Esophagus muscularis mucosa (tissue), 3 donors: ENCODE measurements at regions not wholly inside any gene's neighbourhood (a gene's known extent, or its start where the extent isn't known, plus 50 kb on each side); places are given as distances from the start of the nearest gene placed in this dataset.

Experiments
- POLR2AphosphoS5 ChIP-seq, 2 donors: sonication (generic); formaldehyde crosslinking; IDR thresholded peaks; one replicate each; pipeline ENCODE4 v1.6.1; 2017; ENCODE audit warnings: antibody characterized with exemption in 2 of 2
- TF ChIP-seq, protein P1 (sequence below), 3 experiments: fragments of 200-600 bp in 2 of 3; fragments of 450-650 bp in 1 of 3; sonication (generic) in 2 of 3; IDR thresholded peaks; one replicate each; pipeline ENCODE4 v1.5.1; 2017 to 2019; ENCODE audit warnings: antibody characterized with exemption in 3 of 3, mild to moderate bottlenecking in 2 of 3, moderate library complexity in 1 of 3

DNA sequence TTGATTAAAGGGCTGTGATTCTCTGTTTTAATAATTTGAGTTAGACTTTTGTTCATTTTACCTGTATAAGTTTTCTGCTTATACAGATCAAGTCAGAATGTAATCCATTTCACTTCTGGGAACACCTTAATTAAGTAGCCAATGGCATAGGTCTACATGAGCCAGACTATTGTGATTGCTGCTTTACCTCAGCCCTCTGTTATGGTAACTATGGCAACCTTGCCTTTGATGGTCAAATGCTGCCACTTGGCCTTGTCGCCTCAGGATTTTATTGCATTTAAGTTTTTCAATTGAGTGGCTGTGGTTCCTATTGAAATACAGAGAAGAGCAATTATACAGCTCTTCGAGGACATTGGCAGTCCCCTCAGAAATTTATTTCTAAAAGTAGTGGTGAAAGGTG, 64.3 kb upstream of the TMEM106B start:
- TF ChIP-seq POLR2AphosphoS5 (IDR thresholded peaks at IDR 0.05) = no peak
- TF ChIP-seq, protein P1, sequence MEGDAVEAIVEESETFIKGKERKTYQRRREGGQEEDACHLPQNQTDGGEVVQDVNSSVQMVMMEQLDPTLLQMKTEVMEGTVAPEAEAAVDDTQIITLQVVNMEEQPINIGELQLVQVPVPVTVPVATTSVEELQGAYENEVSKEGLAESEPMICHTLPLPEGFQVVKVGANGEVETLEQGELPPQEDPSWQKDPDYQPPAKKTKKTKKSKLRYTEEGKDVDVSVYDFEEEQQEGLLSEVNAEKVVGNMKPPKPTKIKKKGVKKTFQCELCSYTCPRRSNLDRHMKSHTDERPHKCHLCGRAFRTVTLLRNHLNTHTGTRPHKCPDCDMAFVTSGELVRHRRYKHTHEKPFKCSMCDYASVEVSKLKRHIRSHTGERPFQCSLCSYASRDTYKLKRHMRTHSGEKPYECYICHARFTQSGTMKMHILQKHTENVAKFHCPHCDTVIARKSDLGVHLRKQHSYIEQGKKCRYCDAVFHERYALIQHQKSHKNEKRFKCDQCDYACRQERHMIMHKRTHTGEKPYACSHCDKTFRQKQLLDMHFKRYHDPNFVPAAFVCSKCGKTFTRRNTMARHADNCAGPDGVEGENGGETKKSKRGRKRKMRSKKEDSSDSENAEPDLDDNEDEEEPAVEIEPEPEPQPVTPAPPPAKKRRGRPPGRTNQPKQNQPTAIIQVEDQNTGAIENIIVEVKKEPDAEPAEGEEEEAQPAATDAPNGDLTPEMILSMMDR (IDR thresholded peaks at IDR 0.05) = no peak
